GM10266 (cell line): ENCODE measurements at regions not wholly inside any gene's neighbourhood (a gene's known extent, or its start where the extent isn't known, plus 50 kb on each side); places are given as distances from the start of the nearest gene placed in this dataset.
"Not testable (repeated sequence)": the region's sequence is repeated elsewhere in the genome, so short reads cannot be mapped to it uniquely, and the experiment has no call there.

Experiments
- DNase-seq: peaks from one replicate; pipeline ENCODE4 v3.0.0; 2012; ENCODE audit errors: extremely low spot score
- CTCF ChIP-seq: IDR thresholded peaks from 2 replicates; pipeline ENCODE4 v1.5.1; 2012; ENCODE audit warnings: mild to moderate bottlenecking, low read depth; ENCODE audit not compliant: control insufficient read depth, insufficient read depth; ENCODE audit errors: missing control alignments

GRCh38 chr21:38081708-38082107, 165.5 kb upstream of the KCNJ6 start:
- no peak for TF ChIP-seq CTCF
- DNase-seq: no peak

GRCh38 chr21:38082936-38083485, 166.8 kb upstream of the KCNJ6 start:
- DNase-seq: no peak
- TF ChIP-seq CTCF: no peak

DNA sequence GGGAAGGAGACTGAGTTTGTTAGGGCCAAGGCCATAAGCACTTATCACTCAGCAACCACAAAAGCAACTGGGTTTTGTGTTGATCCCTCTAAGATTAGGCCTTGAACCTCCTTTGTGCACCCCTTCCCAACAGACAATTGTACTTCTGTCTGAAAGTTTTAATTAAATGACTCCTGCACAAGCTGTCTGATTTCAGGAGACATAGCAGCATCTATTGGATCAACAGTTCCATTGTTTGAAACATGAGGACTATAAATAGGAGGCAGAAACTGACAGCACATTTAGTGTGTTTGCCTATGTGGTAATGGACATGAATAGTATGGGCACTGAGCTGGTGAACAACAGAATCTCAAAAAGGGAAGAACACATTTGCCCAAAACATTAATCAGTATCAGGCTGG, 167.3 kb upstream of the KCNJ6 start:
- DNase-seq: no peak
- no peak for TF ChIP-seq CTCF

DNA sequence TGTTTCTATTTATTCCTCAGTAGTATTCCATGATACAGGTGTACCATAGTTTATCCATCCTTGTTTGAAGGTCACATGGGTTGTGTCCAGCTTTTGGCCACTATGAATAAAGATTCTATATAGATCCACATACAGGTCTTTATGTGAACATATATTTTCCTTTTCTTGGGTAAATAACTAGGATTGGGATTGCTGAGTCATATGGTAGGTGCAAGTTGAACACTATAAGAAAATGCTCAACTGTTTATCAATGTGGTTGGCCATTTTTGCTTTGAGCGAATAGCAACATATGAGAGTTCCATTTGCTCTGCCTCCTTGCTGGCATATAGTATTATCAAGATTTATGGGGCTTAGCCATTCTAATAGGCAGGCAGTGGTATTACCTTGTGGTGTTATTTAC, 170.2 kb upstream of the KCNJ15 start:
- no peak for DNase-seq

GRCh38 chr21:38088916-38089762, 167.7 kb upstream of the KCNJ15 start:
- DNase-seq: no peak
- no peak for TF ChIP-seq CTCF

More for the DNA sequence above, 170.2 kb upstream of the KCNJ15 start:
- TF ChIP-seq CTCF: no peak

GRCh38 chr21:38089763-38090046, 167.1 kb upstream of the KCNJ15 start:
- TF ChIP-seq CTCF: no peak
- no peak for DNase-seq

DNA sequence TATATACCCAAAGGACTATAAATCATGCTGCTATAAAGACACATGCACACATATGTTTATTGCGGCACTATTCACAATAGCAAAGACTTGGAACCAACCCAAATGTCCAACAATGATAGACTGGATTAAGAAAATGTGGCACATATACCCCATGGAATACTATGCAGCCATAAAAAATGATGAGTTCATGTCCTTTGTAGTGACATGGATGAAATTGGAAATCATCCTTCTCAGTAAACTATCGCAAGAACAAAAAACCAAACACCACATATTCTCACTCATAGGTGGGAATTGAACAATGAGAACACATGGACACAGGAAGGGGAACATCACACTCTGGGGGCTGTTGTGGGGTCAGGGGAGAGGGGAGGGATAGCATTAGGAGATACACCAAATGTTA, 165.7 kb upstream of the KCNJ15 start:
- not testable (repeated sequence) for DNase-seq
